Nephron progenitor cell (in vitro differentiated cells): ENCODE measurements at regions not wholly inside any gene's neighbourhood (a gene's known extent, or its start where the extent isn't known, plus 50 kb on each side); places are given as distances from the start of the nearest gene placed in this dataset.
"Not testable (repeated sequence)": the region's sequence is repeated elsewhere in the genome, so short reads cannot be mapped to it uniquely, and the experiment has no call there.

ENCODE experiments used
- DNase-seq: peaks from one replicate; pipeline ENCODE4 v3.0.0; 2021
- H3K27ac Mint-ChIP-seq: 2 replicates; pipeline ENCODE4 v1.8.0; 2021; ENCODE audit warnings: mild to moderate bottlenecking, moderate library complexity, mixed read lengths
- H3K27me3 Mint-ChIP-seq: 2 replicates; pipeline ENCODE4 v1.8.0; 2021; ENCODE audit warnings: mild to moderate bottlenecking, low read depth, mixed read lengths; ENCODE audit not compliant: poor library complexity
- H3K36me3 Mint-ChIP-seq: 2 replicates; pipeline ENCODE4 v1.8.0; 2021; ENCODE audit warnings: low read depth, mixed read lengths
- H3K4me1 Mint-ChIP-seq: 2 replicates; pipeline ENCODE4 v1.8.0; 2021; ENCODE audit warnings: mixed read lengths
- H3K4me3 Mint-ChIP-seq: 2 replicates; pipeline ENCODE4 v1.8.0; 2021; ENCODE audit warnings: mild to moderate bottlenecking, moderate library complexity, mixed read lengths
- H3K9me3 Mint-ChIP-seq: 2 replicates; pipeline ENCODE4 v1.8.0; 2021; ENCODE audit warnings: mild to moderate bottlenecking, moderate library complexity, mixed read lengths
- TF ChIP-seq, protein P1 (sequence below): fragments of 200-600 bp; sonication (generic); IDR thresholded peaks from 2 replicates; pipeline ENCODE4 v1.5.0; 2021; ENCODE audit warnings: antibody characterized with exemption

DNA sequence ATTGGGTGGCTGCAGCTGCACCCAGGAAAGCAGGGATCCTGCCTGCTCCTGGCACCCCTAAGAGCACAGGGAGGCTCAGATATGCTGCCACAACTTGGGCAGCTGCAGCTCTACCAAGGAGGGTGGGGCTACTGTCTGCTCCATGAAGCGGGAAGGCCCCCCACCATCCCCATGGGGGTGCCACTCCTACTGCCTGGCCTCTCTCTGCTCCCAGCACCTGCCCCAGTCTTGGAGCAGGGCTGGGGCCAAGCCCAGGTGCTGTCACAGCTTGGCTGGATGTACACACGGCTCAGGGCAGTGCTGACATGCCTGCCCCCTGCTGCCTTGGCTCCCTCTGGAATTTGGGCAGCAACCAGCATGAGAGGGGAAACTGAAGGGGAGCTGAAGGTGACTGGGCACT, 214.7 kb upstream of the PLPPR1 start:
- H3K27me3 Mint-ChIP-seq = no peaks in the 10 kb centered on the region
- no peaks in the 10 kb centered on the region for H3K4me1 Mint-ChIP-seq
- H3K36me3 Mint-ChIP-seq = no peaks in the 10 kb centered on the region
- no peak overlapping the region for H3K4me3 Mint-ChIP-seq
- no peak overlapping the region for H3K27ac Mint-ChIP-seq
- no peak for DNase-seq
- TF ChIP-seq, protein P1, sequence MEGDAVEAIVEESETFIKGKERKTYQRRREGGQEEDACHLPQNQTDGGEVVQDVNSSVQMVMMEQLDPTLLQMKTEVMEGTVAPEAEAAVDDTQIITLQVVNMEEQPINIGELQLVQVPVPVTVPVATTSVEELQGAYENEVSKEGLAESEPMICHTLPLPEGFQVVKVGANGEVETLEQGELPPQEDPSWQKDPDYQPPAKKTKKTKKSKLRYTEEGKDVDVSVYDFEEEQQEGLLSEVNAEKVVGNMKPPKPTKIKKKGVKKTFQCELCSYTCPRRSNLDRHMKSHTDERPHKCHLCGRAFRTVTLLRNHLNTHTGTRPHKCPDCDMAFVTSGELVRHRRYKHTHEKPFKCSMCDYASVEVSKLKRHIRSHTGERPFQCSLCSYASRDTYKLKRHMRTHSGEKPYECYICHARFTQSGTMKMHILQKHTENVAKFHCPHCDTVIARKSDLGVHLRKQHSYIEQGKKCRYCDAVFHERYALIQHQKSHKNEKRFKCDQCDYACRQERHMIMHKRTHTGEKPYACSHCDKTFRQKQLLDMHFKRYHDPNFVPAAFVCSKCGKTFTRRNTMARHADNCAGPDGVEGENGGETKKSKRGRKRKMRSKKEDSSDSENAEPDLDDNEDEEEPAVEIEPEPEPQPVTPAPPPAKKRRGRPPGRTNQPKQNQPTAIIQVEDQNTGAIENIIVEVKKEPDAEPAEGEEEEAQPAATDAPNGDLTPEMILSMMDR = no peak
- peaks cover 12% of the 10 kb centered on the region for H3K9me3 Mint-ChIP-seq

DNA sequence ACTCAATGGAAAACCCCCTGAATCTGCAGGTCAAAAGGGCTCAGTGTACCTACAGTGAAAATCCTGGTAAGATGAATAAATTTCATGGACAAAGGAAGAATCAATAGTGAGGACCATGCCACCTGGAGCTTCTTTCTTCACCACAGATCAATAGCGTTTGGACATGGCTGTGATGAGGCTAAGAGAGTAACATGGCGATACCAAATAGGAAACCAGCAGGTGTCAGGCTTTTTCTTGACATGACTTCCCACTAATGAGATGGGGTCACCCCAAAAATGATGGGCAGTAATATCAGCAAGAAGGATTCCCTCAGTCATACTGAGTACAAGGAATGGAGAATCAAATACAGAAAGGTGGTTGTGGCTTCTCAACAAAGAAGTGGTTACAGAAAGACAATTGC, 208.5 kb upstream of the PLPPR1 start:
- no peak for DNase-seq
- no peak overlapping the region for H3K27ac Mint-ChIP-seq
- peaks cover 4% of the 10 kb centered on the region for H3K27me3 Mint-ChIP-seq
- TF ChIP-seq, protein P1 = no peak
- no peak overlapping the region for H3K4me3 Mint-ChIP-seq
- no peaks in the 10 kb centered on the region for H3K36me3 Mint-ChIP-seq
- no peaks in the 10 kb centered on the region for H3K4me1 Mint-ChIP-seq
- peaks cover 8% of the 10 kb centered on the region for H3K9me3 Mint-ChIP-seq

DNA sequence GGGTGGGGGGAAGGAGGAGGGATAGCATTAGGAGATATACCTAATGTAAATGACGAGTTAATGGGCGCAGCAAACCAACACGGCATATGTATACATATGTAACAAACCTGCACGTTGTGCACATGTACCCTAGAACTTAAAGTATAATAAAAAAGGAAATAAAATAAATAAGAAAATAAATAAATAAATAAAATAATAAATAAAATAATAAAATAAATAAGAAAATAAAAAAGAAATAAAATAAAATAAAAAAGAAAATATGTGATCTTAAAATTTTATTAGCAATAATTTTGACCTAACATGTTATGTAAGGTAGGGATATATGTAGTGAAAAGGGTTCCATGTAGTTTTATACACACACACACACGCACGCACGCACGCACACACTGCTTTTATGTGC, 195.5 kb upstream of the PLPPR1 start:
- H3K9me3 Mint-ChIP-seq, H3K27me3 Mint-ChIP-seq, DNase-seq, H3K27ac Mint-ChIP-seq, H3K36me3 Mint-ChIP-seq, H3K4me1 Mint-ChIP-seq, H3K4me3 Mint-ChIP-seq: not testable (repeated sequence)

DNA sequence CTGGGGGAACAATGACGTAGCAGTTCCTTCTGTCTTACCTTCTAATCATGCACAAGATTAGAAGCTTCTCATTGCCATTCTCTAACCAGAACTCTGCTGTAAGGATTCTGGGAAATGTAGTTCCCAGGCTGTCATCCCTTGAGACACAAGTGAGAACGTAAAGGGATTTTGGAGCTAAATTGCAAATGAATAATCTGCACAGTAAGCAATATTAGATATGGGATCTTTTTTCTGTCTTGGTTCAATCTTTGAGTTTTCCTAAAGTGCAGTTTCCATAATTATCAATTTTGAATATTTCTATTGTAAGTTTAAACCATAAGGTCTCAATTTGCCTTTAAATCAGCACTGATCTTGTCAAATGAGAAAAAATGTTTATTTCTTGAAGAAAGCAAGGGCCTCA, 189.7 kb upstream of the PLPPR1 start:
- TF ChIP-seq, protein P1 = no peak
- H3K4me1 Mint-ChIP-seq = no peaks in the 10 kb centered on the region
- no peaks in the 10 kb centered on the region for H3K36me3 Mint-ChIP-seq
- no peaks in the 10 kb centered on the region for H3K9me3 Mint-ChIP-seq
- DNase-seq = no peak
- no peak overlapping the region for H3K4me3 Mint-ChIP-seq
- no peak overlapping the region for H3K27ac Mint-ChIP-seq
- no peaks in the 10 kb centered on the region for H3K27me3 Mint-ChIP-seq

DNA sequence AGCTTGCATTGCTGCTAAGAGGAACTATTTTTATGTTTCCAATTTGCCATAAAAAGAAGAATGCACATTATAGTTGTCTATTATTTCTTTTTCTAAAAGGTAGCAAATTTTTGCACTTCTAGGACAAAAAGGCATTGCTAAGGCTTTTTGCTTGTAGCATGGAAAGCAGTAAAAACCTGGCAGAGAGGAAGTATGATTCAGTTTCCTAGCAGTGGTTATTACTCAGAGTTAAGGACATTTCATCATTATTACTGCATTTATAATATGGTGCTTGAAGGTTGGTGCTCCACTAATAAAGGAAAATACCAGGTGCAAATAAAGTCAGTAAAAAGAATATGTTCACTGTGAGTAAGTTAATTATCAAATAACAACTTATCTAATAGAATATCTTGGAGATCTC, 179.8 kb upstream of the PLPPR1 start:
- TF ChIP-seq, protein P1 = no peak
- DNase-seq = no peak
- Mint-ChIP-seq H3K4me3 (no peak overlapping the region), H3K9me3 (no peaks in the 10 kb centered on the region), H3K27me3 (no peaks in the 10 kb centered on the region), H3K36me3 (no peaks in the 10 kb centered on the region), H3K27ac (no peak overlapping the region), H3K4me1 (no peaks in the 10 kb centered on the region)

DNA sequence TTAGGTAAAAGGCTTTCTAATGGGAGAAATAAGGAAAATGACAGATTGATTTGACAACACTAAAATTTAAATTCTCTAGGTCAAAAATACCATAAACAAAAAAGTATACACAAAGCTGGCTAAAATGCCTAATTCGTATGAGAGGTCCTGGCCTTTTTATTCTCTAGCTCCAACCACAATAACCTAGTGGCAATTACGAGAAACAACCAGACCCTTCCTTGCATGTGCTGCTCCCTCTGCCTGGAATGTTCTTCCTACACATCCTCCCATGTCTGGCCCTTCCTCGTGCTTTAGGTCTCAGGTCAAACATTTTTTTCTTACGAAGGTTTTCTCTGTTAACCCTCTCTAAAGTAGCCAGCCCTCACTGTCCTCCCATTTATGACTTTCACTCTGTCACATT, 176.4 kb upstream of the PLPPR1 start:
- no peaks in the 10 kb centered on the region for H3K27me3 Mint-ChIP-seq

More for the DNA sequence above, 176.4 kb upstream of the PLPPR1 start:
- Mint-ChIP-seq H3K4me1 (no peaks in the 10 kb centered on the region), H3K4me3 (no peak overlapping the region), H3K36me3 (no peaks in the 10 kb centered on the region), H3K9me3 (no peaks in the 10 kb centered on the region), H3K27ac (no peak overlapping the region)
- no peak for DNase-seq
- TF ChIP-seq, protein P1 = no peak
